Uterus (tissue), 3 donors: ENCODE measurements at regions not wholly inside any gene's neighbourhood (a gene's known extent, or its start where the extent isn't known, plus 50 kb on each side); places are given as distances from the start of the nearest gene placed in this dataset.
A peak's percentile ranks its signal among the peaks of the same experiment; 100 is the strongest.

Experiments
- DNase-seq, 2 donors: peaks; one replicate each; pipeline ENCODE4 v3.0.0-alpha.2; 2019 to 2020
- H3K27ac ChIP-seq, 2 donors: fragments of 200-600 bp; sonication (generic); 1 replicate in 1 of 2; 2 replicates in 1 of 2; pipeline ENCODE4 v1.5.1; 2016 to 2018
- H3K27me3 ChIP-seq, 2 donors: fragments of 200-600 bp; sonication (generic); one replicate each; pipeline ENCODE4 v1.5.1; 2018 to 2019; ENCODE audit warnings: control low read depth in 1 of 2
- H3K36me3 ChIP-seq, 2 donors: fragments of 200-600 bp; sonication (generic); one replicate each; pipeline ENCODE4 v1.5.1; 2019; ENCODE audit warnings: control low read depth in 1 of 2
- H3K4me1 ChIP-seq, 2 donors: fragments of 200-600 bp; sonication (generic); one replicate each; pipeline ENCODE4 v1.5.1; 2018 to 2019; ENCODE audit warnings: control low read depth in 1 of 2
- H3K4me3 ChIP-seq, 2 donors: fragments of 200-600 bp; sonication (generic); 1 replicate in 1 of 2; 2 replicates in 1 of 2; pipeline ENCODE4 v1.5.1; 2018 to 2019; ENCODE audit warnings: mild to moderate bottlenecking in 1 of 2
- H3K9me3 ChIP-seq, 2 donors: fragments of 200-600 bp; sonication (generic); one replicate each; pipeline ENCODE4 v1.5.1; 2019; ENCODE audit warnings: control low read depth in 1 of 2
- POLR2A ChIP-seq, 2 donors: fragments of 450-650 bp; IDR thresholded peaks; one replicate each; pipeline ENCODE4 v1.6.1; 2016; ENCODE audit warnings: antibody characterized with exemption in 2 of 2, mild to moderate bottlenecking in 1 of 2, moderate library complexity in 1 of 2
- intact Hi-C: fragments of 100-400 bp; cut with DNase I; formaldehyde crosslinking; loops from one replicate; pipeline ENCODE4 v1.15.1; 2023; ENCODE audit warnings: low total_unique reads
- TF ChIP-seq, protein P1 (sequence below), 4 experiments: fragments of 200-600 bp in 2 of 4; fragments of 450-650 bp in 2 of 4; sonication (generic) in 2 of 4; IDR thresholded peaks; one replicate each; pipeline ENCODE4 v1.5.1; 2016 to 2019; ENCODE audit warnings: antibody characterized with exemption in 4 of 4, mild to moderate bottlenecking in 2 of 4, moderate library complexity in 1 of 4
- donor health status: DM: yes; HTN: yes; CAD: no.

DNA sequence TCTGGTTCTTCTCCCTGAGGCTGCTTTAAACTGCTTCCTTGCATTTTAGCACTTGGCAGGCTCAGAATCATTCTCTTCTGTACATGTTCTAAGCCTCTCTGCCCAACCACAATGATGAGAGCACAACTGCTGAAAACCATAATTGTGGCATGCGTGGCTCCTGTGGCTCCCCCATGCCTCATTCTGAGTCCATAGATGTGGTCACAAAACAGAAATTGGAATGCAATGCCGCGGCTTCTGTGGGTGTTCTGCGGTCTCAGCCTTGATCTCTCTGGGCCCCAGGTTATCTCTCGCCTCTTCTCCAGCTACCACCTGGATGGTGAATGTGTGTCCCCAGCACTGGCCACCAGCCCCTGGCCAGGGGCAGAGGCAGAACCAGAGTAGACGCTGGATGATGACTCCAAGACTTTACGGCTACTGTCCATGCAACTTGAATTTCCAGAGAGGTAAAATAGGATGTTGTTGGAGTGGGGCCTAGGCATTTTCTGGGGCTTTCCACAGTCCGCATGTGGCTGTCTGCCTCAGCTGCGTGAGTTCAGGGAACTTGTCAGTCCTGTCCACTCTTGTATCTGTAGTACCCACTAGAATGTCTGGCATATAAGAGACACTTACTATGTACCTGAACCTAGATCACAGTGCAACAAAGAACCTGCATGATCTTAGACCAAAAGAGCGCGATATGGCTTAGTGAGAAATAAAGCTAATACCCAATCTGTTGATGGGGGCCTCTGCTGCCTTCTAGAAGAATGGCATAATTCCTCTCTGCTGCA, 52.4 kb upstream of the ADRB1 start:
- H3K4me3 ChIP-seq, result no peak overlapping the region
- no peak for TF ChIP-seq POLR2A (IDR thresholded peaks at IDR 0.05)
- TF ChIP-seq, protein P1, sequence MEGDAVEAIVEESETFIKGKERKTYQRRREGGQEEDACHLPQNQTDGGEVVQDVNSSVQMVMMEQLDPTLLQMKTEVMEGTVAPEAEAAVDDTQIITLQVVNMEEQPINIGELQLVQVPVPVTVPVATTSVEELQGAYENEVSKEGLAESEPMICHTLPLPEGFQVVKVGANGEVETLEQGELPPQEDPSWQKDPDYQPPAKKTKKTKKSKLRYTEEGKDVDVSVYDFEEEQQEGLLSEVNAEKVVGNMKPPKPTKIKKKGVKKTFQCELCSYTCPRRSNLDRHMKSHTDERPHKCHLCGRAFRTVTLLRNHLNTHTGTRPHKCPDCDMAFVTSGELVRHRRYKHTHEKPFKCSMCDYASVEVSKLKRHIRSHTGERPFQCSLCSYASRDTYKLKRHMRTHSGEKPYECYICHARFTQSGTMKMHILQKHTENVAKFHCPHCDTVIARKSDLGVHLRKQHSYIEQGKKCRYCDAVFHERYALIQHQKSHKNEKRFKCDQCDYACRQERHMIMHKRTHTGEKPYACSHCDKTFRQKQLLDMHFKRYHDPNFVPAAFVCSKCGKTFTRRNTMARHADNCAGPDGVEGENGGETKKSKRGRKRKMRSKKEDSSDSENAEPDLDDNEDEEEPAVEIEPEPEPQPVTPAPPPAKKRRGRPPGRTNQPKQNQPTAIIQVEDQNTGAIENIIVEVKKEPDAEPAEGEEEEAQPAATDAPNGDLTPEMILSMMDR (IDR thresholded peaks at IDR 0.05), result no peak
- H3K27ac ChIP-seq, result no peak overlapping the region
- H3K27me3 ChIP-seq, result no peaks in the 10 kb centered on the region
- H3K9me3 ChIP-seq, result no peaks in the 10 kb centered on the region
- no peaks in the 10 kb centered on the region for H3K4me1 ChIP-seq
- intact Hi-C loops, result no loop called here
- H3K36me3 ChIP-seq, result no peaks in the 10 kb centered on the region
- DNase-seq, result no peak

GRCh38 chr10:113992471-113993011, 51.1 kb upstream of the ADRB1 start:
- Histone ChIP-seq H3K36me3 (no peaks in the 10 kb centered on the region), H3K9me3 (no peaks in the 10 kb centered on the region), H3K27me3 (no peaks in the 10 kb centered on the region), H3K4me1 (no peaks in the 10 kb centered on the region), H3K27ac (no peak overlapping the region), H3K4me3 (no peak overlapping the region)
- intact Hi-C loops, result no loop called here
- TF ChIP-seq, protein P1 (IDR thresholded peaks at IDR 0.05), result no peak
- TF ChIP-seq POLR2A (IDR thresholded peaks at IDR 0.05), result no peak
- DNase-seq, result peak in 1 of 2 donors; percentile 51

- no peak for DNase-seq
- H3K4me3 ChIP-seq, result no peak overlapping the region
Measured at GRCh38 chr10:113993489-113993991, 50.1 kb upstream of the ADRB1 start.

More at GRCh38 chr10:113993489-113993991, 50.1 kb upstream of the ADRB1 start:
- H3K4me1 ChIP-seq, result no peaks in the 10 kb centered on the region
- H3K9me3 ChIP-seq, result no peaks in the 10 kb centered on the region
- TF ChIP-seq, protein P1 (IDR thresholded peaks at IDR 0.05), result no peak
- no peak for TF ChIP-seq POLR2A (IDR thresholded peaks at IDR 0.05)
- H3K36me3 ChIP-seq, result no peaks in the 10 kb centered on the region
- H3K27me3 ChIP-seq, result no peaks in the 10 kb centered on the region
- intact Hi-C loops, result no loop called here
- H3K27ac ChIP-seq, result no peak overlapping the region
